Fibroblast of lung (primary cell): ENCODE measurements at regions not wholly inside any gene's neighbourhood (a gene's known extent, or its start where the extent isn't known, plus 50 kb on each side); places are given as distances from the start of the nearest gene placed in this dataset.

Experiments
- EZH2 ChIP-seq: IDR thresholded peaks from 2 replicates; pipeline ENCODE4 v1.5.1; 2012; ENCODE audit warnings: low read length, control low read depth, mild to moderate bottlenecking; ENCODE audit errors: missing control alignments
- TF ChIP-seq, protein P1 (sequence below), 2 donors: IDR thresholded peaks in 1 of 2; conservative IDR thresholded peaks in 1 of 2; 1 replicate in 1 of 2; 2 replicates in 1 of 2; pipeline ENCODE4 v1.5.1; 2011 to 2012; ENCODE audit warnings: low read length in 2 of 2, control low read depth in 1 of 2, inconsistent platforms in 1 of 2, low read depth in 1 of 2, mild to moderate bottlenecking in 1 of 2

DNA sequence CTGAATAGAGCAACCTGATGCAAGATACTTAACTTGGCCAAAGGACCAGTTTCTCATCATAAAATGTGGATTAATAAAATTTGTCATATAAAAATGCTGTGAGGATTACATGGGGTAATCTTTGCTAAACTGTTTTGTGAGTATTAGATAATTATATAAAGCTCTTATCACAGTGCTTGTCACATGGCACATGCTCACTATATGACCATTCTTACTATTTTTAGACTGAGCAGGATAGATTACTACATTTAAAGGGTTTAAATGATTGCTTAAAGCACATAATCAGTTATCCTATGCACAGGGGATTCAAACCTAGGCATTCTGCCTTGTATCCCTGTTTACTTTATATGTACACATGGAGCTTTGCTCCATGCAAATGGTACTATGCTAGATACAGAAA, 82.9 kb upstream of the COL24A1 start:
- TF ChIP-seq, protein P1, sequence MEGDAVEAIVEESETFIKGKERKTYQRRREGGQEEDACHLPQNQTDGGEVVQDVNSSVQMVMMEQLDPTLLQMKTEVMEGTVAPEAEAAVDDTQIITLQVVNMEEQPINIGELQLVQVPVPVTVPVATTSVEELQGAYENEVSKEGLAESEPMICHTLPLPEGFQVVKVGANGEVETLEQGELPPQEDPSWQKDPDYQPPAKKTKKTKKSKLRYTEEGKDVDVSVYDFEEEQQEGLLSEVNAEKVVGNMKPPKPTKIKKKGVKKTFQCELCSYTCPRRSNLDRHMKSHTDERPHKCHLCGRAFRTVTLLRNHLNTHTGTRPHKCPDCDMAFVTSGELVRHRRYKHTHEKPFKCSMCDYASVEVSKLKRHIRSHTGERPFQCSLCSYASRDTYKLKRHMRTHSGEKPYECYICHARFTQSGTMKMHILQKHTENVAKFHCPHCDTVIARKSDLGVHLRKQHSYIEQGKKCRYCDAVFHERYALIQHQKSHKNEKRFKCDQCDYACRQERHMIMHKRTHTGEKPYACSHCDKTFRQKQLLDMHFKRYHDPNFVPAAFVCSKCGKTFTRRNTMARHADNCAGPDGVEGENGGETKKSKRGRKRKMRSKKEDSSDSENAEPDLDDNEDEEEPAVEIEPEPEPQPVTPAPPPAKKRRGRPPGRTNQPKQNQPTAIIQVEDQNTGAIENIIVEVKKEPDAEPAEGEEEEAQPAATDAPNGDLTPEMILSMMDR (conservative IDR thresholded peaks at IDR 0.05 in 1 of 2, IDR thresholded peaks at IDR 0.05 in 1 of 2; ENCODE audit: low read depth in 1 of 2, low read length in 2 of 2), result no peak
- no peak for TF ChIP-seq EZH2
